ENCODE measurements at regions not wholly inside any gene's neighbourhood (a gene's known extent, or its start where the extent isn't known, plus 50 kb on each side); places are given as distances from the start of the nearest gene placed in this dataset.
"Not testable (repeated sequence)": the region's sequence is repeated elsewhere in the genome, so short reads cannot be mapped to it uniquely, and the experiment has no call there.

GRCh38 chr5:98320343-98320742, 453.1 kb upstream of the RGMB start:
- TF ChIP-seq ARNTL (CRISPR knock-in tag; IDR thresholded peaks at IDR 0.05; ENCODE audit: borderline replicate concordance, low read depth) = no peak
- TF ChIP-seq PATZ1 (CRISPR knock-in tag; IDR thresholded peaks at IDR 0.05; ENCODE audit: borderline replicate concordance) = no peak
- TF ChIP-seq TOX (CRISPR knock-in tag; IDR thresholded peaks at IDR 0.05; ENCODE audit: borderline replicate concordance) = no peak
- TF ChIP-seq OSR1 (CRISPR knock-in tag; IDR thresholded peaks at IDR 0.05) = no peak
- no peak for TF ChIP-seq CREB5 (CRISPR knock-in tag; IDR thresholded peaks at IDR 0.05; ENCODE audit: low read depth)
- TF ChIP-seq ZNF70 (CRISPR knock-in tag; IDR thresholded peaks at IDR 0.05) = no peak
- TF ChIP-seq SNAI2 (CRISPR knock-in tag; IDR thresholded peaks at IDR 0.05) = no peak
- no peak for TF ChIP-seq ZFP3 (CRISPR knock-in tag; IDR thresholded peaks at IDR 0.05)
- no peak for TF ChIP-seq TSHZ2 (CRISPR knock-in tag; IDR thresholded peaks at IDR 0.05)
- no peak for TF ChIP-seq CSRNP3 (CRISPR knock-in tag; IDR thresholded peaks at IDR 0.05)
- no peak for TF ChIP-seq ISL1 (CRISPR knock-in tag; IDR thresholded peaks at IDR 0.05)
- TF ChIP-seq ZNF8 (CRISPR knock-in tag; IDR thresholded peaks at IDR 0.05) = no peak
- TF ChIP-seq ESRRG (CRISPR knock-in tag; IDR thresholded peaks at IDR 0.05) = no peak
- TF ChIP-seq PPARA (CRISPR knock-in tag; IDR thresholded peaks at IDR 0.05; ENCODE audit: borderline replicate concordance) = no peak
- TF ChIP-seq GLIS3 (CRISPR knock-in tag; IDR thresholded peaks at IDR 0.05) = no peak
- TF ChIP-seq ZNF565 (CRISPR knock-in tag; conservative IDR thresholded peaks at IDR 0.05; ENCODE audit: low read depth) = no peak
- ATAC-seq = no peak

- TF ChIP-seq POU6F1 (CRISPR knock-in tag; IDR thresholded peaks at IDR 0.05; ENCODE audit: borderline replicate concordance, low read depth) (no peak), RARB (CRISPR knock-in tag; IDR thresholded peaks at IDR 0.05) (no peak), ZNF565 (CRISPR knock-in tag; conservative IDR thresholded peaks at IDR 0.05; ENCODE audit: low read depth) (no peak), OSR1 (CRISPR knock-in tag; IDR thresholded peaks at IDR 0.05) (no peak), CSDC2 (CRISPR knock-in tag; IDR thresholded peaks at IDR 0.05) (no peak), PPARA (CRISPR knock-in tag; IDR thresholded peaks at IDR 0.05; ENCODE audit: borderline replicate concordance) (no peak), TCF4 (CRISPR knock-in tag; IDR thresholded peaks at IDR 0.05; ENCODE audit: borderline replicate concordance) (no peak), BACH2 (CRISPR knock-in tag; IDR thresholded peaks at IDR 0.05; ENCODE audit: borderline replicate concordance) (no peak), TSHZ2 (CRISPR knock-in tag; IDR thresholded peaks at IDR 0.05) (no peak), ZFP3 (CRISPR knock-in tag; IDR thresholded peaks at IDR 0.05) (no peak), ZC3H10 (CRISPR knock-in tag; IDR thresholded peaks at IDR 0.05) (no peak), ZNF8 (CRISPR knock-in tag; IDR thresholded peaks at IDR 0.05) (no peak), TOX (CRISPR knock-in tag; IDR thresholded peaks at IDR 0.05; ENCODE audit: borderline replicate concordance) (no peak), GLIS3 (CRISPR knock-in tag; IDR thresholded peaks at IDR 0.05) (no peak), ZNF70 (CRISPR knock-in tag; IDR thresholded peaks at IDR 0.05) (no peak), CREB5 (CRISPR knock-in tag; IDR thresholded peaks at IDR 0.05; ENCODE audit: low read depth) (no peak), ESRRG (CRISPR knock-in tag; IDR thresholded peaks at IDR 0.05) (no peak)
- ATAC-seq = no peak
Measured at GRCh38 chr5:98321361-98321760, 452.1 kb upstream of the RGMB start.

- not testable (repeated sequence) for ATAC-seq
Measured at GRCh38 chr5:98325187-98325586, 448.3 kb upstream of the RGMB start.
